H1 (cell line): ENCODE measurements at regions not wholly inside any gene's neighbourhood (a gene's known extent, or its start where the extent isn't known, plus 50 kb on each side); places are given as distances from the start of the nearest gene placed in this dataset.

Source experiments
- BRCA1 ChIP-seq: IDR thresholded peaks from 2 replicates; pipeline ENCODE4 v1.6.1; 2012; ENCODE audit warnings: low read depth, low read length, improper control_type of control experiment
- EZH2 ChIP-seq: fragments of 200-600 bp; sonication (generic); IDR thresholded peaks from 2 replicates; pipeline ENCODE4 v1.7.1; 2012; ENCODE audit warnings: low read depth, mild to moderate bottlenecking, moderate library complexity, low read length, inconsistent platforms; ENCODE audit not compliant: severe bottlenecking
- TEAD4 ChIP-seq: IDR thresholded peaks from 2 replicates; pipeline ENCODE4 v1.6.1; 2012; ENCODE audit warnings: low read depth, low read length, inconsistent platforms, mixed read lengths

- TF ChIP-seq EZH2 (no peak), BRCA1 (no peak), TEAD4 (no peak)
Observed at GRCh38 chr5:138649775-138650174, 74.6 kb upstream of the HSPA9 start (continued).
